ENCODE measurements at regions not wholly inside any gene's neighbourhood (a gene's known extent, or its start where the extent isn't known, plus 50 kb on each side); places are given as distances from the start of the nearest gene placed in this dataset.
"Not testable (repeated sequence)": the region's sequence is repeated elsewhere in the genome, so short reads cannot be mapped to it uniquely, and the experiment has no call there.

DNA sequence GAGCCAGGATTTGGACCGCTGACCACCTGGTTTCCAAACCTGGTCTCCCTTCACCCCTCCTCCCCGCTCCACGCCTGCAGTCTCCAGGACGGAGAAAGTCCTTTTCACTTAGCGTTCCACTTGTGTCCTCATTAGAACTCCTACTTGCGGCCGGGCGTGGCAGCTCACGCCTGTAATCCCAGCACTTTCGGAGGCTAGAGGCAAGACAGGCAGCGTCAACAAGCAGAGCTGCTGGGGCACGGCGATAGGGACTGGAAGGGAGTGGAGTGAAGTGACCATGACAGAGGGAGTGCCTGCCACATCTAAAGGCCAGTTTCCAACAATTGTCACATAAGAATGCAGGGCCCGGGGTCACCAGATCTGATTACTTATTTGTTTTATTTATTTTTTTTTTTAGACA, 132.5 kb upstream of the NCOR2 start:
- no peak for DNase-seq
- H3K9me3 Mint-ChIP-seq = no peaks in the 10 kb centered on the region
- peaks cover 11% of the 10 kb centered on the region for H3K27me3 Mint-ChIP-seq (ENCODE audit: low read depth)
- H3K4me3 Mint-ChIP-seq = no peak overlapping the region
- ATAC-seq (replicated peaks in 1 of 2) = no peak
- H3K27ac Mint-ChIP-seq = no peak overlapping the region
- H3K36me3 Mint-ChIP-seq (ENCODE audit: insufficient read depth in 2 of 2) = no peaks in the 10 kb centered on the region
- H3K4me1 Mint-ChIP-seq (ENCODE audit: low read depth) = no peaks in the 10 kb centered on the region

DNA sequence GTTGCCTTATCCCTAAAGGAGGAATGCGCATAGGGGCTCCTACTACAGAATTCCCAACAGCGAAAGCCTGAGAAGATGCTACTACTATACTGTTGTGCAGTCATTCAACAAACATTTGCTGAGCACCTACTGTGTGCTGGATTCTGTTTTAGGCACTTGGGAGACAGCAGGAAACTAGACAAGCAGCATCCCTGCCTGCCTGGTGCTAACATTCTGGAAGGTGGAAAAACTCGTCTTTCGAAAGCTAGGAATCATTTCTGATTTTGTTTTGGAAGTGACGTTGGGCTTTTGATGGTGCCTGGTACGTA, 131.5 kb upstream of the NCOR2 start:
- no peak for DNase-seq
- ATAC-seq (replicated peaks in 1 of 2) = no peak
- Mint-ChIP-seq H3K4me3 (no peak overlapping the region), H3K36me3 (ENCODE audit: insufficient read depth in 2 of 2) (no peaks in the 10 kb centered on the region), H3K9me3 (no peaks in the 10 kb centered on the region), H3K27me3 (ENCODE audit: low read depth) (peaks cover 11% of the 10 kb centered on the region), H3K27ac (no peak overlapping the region), H3K4me1 (ENCODE audit: low read depth) (peaks cover 8% of the 10 kb centered on the region)

DNA sequence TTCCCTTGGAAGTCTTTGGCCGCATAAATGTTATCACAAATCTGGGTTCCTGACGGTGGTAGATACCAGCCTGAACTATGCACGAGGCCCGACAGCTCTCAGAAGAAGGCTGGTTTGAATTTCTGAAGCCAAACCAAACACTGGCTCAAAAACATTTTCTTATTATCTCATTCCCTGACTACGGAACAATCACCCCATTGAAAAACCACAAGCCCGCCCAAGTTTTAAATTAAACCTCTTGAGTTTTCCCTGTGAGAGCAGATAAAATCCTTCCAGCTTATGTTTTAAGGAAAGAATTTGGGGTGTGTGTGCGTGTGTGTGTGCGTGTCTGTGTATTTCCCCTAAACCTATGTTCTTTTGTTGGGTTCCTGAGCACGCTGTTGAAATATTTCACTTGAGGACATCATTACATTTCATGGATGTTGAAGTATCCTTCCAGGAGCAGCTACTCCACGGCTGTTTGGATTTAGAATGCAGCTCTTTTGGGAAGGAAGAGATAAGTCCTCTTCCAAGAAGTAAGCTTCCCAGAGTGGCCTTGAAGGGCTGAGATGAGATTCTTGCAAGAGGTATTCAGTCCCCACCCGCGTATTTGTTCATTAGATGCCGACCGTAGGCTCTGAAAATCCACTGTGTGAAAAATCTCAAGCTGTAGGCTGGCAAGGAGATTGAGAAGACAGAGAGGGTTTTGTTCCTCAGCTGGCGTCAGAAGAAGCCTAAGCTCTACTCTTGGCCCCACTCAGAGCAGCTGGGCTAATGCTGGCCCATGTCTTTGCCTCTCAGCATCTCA, 131.0 kb upstream of the NCOR2 start:
- no peak for DNase-seq
- Mint-ChIP-seq H3K4me3 (no peak overlapping the region), H3K27me3 (ENCODE audit: low read depth) (peaks cover 11% of the 10 kb centered on the region), H3K36me3 (ENCODE audit: insufficient read depth in 2 of 2) (no peaks in the 10 kb centered on the region), H3K4me1 (ENCODE audit: low read depth) (peaks cover 9% of the 10 kb centered on the region), H3K27ac (no peak overlapping the region), H3K9me3 (no peaks in the 10 kb centered on the region)
- ATAC-seq (replicated peaks in 1 of 2) = no peak

DNA sequence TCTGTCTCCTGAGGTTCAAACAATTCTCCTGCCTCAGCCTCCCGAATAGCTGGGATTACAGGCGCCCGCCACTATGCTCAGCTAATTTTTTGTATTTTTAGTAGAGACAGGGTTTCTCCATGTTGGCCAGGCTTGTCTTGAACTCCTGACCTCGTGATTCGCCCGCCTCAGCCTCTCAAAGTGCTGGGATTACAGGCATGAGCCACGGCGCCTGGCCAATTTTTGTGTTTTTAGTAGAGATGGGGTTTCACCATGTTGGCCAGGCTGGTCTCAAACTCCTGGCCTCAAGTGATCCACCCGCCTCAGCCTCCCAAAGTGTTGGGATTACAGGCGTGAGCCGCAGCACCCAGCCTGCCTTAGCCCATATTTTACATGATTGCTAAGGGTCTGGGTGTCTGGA, 130.3 kb upstream of the NCOR2 start:
- H3K9me3 Mint-ChIP-seq; H3K4me3 Mint-ChIP-seq; DNase-seq; H3K27ac Mint-ChIP-seq; H3K4me1 Mint-ChIP-seq (ENCODE audit: low read depth); ATAC-seq (replicated peaks in 1 of 2); H3K36me3 Mint-ChIP-seq (ENCODE audit: insufficient read depth in 2 of 2): not testable (repeated sequence)
- peaks cover 11% of the 10 kb centered on the region for H3K27me3 Mint-ChIP-seq (ENCODE audit: low read depth)

GRCh38 chr12:124696693-124697476, 129.5 kb upstream of the NCOR2 start:
- H3K27me3 Mint-ChIP-seq (ENCODE audit: low read depth) = peaks cover 11% of the 10 kb centered on the region
- peaks cover 9% of the 10 kb centered on the region for H3K4me1 Mint-ChIP-seq (ENCODE audit: low read depth)
- H3K36me3 Mint-ChIP-seq (ENCODE audit: insufficient read depth in 2 of 2) = peaks cover 3% of the 10 kb centered on the region in 2 donors
- H3K27ac Mint-ChIP-seq = no peak overlapping the region
- DNase-seq (no peak), ATAC-seq (replicated peaks in 1 of 2) (no peak)
- H3K9me3 Mint-ChIP-seq = peaks cover 2 to 6% of the 10 kb centered on the region in 2 donors
- no peak overlapping the region for H3K4me3 Mint-ChIP-seq

- ATAC-seq (replicated peaks in 1 of 2) (no peak), DNase-seq (no peak)
- Mint-ChIP-seq H3K9me3 (peaks cover 3 to 10% of the 10 kb centered on the region in 2 donors), H3K4me3 (no peak overlapping the region), H3K36me3 (ENCODE audit: insufficient read depth in 2 of 2) (peaks cover 3% of the 10 kb centered on the region in 2 donors), H3K27ac (no peak overlapping the region), H3K4me1 (ENCODE audit: low read depth) (peaks cover 9% of the 10 kb centered on the region), H3K27me3 (ENCODE audit: low read depth) (peaks cover 11% of the 10 kb centered on the region)
Observed at GRCh38 chr12:124695861-124696260, 128.4 kb upstream of the NCOR2 start.

DNA sequence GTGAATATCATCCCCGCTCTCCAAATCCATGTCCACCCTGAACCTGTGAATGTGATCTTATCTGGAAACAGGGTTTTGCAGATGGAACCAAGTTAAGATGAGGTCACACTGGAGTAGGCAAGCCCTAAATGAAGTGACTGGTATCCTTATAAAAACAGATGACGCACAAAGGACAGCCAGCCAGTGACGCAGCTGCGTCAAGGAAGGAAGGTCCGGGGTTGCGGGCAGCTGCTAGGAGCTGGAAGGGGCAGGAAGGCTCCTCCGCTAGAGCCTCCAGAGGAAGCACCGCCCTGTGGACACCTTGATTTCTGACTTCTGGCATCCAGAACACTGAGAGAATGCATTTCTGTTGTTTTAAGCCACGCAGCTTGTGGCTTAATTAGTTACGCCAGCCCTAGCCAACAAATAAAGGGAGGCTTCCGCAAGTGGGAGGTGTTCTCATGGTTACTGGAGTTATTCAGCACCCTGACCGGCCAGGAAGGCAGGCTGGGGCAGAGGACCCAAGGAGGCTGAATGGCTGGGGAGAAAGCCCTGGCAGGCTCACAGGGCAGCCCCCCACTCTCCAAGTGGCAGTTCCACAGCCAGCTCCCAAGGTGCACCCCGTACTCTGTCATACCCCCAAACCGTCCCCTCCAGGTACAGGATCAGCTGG, 127.6 kb upstream of the NCOR2 start:
- Mint-ChIP-seq H3K9me3 (peaks cover 3 to 10% of the 10 kb centered on the region in 2 donors), H3K4me1 (ENCODE audit: low read depth) (peaks cover 9% of the 10 kb centered on the region), H3K36me3 (ENCODE audit: insufficient read depth in 2 of 2) (peaks cover 3% of the 10 kb centered on the region in 2 donors), H3K4me3 (peak overlapping the region in 1 of 2 donors; percentile 64), H3K27ac (no peak overlapping the region), H3K27me3 (ENCODE audit: low read depth) (peaks cover 11% of the 10 kb centered on the region)
- DNase-seq (peak in 1 of 2 donors; percentile 26), ATAC-seq (replicated peaks in 1 of 2) (peak in 1 of 2 donors; percentile 72)

- H3K36me3 Mint-ChIP-seq (ENCODE audit: insufficient read depth in 2 of 2) = peaks cover 3% of the 10 kb centered on the region in 2 donors
- H3K27me3 Mint-ChIP-seq (ENCODE audit: low read depth) = peaks cover 11% of the 10 kb centered on the region
- ATAC-seq (replicated peaks in 1 of 2) (peak; percentile 59 to 87), DNase-seq (peak; percentile 10 to 39)
- peak overlapping the region in 1 of 2 donors; percentile 64 for H3K4me3 Mint-ChIP-seq
- H3K27ac Mint-ChIP-seq = peak overlapping the region; percentile 15
- H3K9me3 Mint-ChIP-seq = peaks cover 3 to 10% of the 10 kb centered on the region in 2 donors
- H3K4me1 Mint-ChIP-seq (ENCODE audit: low read depth) = peaks cover 9% of the 10 kb centered on the region
Observed at GRCh38 chr12:124694250-124694649, 126.8 kb upstream of the NCOR2 start.

DNA sequence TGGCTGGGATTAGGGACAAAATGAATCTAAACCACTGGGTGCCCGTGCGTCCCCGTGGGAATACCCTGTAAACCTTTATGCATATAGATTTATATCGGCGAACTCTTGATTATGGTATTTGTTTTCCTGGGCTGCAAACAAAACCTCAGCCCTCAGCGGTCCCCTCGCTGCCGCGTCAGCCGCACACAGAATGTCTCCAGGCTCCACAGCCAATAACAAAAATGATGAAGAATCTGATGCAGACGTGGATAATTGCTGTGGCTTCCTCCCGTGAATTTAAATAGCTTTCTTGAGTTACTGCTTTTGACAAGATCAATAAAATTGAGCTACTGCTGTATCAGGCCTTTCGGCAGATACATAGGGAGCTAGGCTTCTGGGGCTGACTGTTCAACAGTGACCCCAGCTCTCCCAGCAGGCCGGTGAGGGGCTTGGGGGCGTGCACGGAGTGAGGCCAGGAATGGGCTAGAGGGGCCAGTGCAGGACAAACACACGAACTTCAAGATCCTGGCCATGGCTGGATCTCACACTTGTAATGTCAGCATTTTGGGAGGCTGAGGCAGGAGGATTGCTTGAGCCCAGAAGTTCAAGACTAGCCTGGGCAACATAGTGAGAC, 125.8 kb upstream of the NCOR2 start:
- ATAC-seq (replicated peaks in 1 of 2) (no peak), DNase-seq (no peak)
- Mint-ChIP-seq H3K9me3 (peaks cover 3 to 10% of the 10 kb centered on the region in 2 donors), H3K27ac (no peak overlapping the region), H3K27me3 (ENCODE audit: low read depth) (peaks cover 18% of the 10 kb centered on the region), H3K4me1 (ENCODE audit: low read depth) (peaks cover 14% of the 10 kb centered on the region), H3K4me3 (no peak overlapping the region), H3K36me3 (ENCODE audit: insufficient read depth in 2 of 2) (peaks cover 3% of the 10 kb centered on the region in 2 donors)

DNA sequence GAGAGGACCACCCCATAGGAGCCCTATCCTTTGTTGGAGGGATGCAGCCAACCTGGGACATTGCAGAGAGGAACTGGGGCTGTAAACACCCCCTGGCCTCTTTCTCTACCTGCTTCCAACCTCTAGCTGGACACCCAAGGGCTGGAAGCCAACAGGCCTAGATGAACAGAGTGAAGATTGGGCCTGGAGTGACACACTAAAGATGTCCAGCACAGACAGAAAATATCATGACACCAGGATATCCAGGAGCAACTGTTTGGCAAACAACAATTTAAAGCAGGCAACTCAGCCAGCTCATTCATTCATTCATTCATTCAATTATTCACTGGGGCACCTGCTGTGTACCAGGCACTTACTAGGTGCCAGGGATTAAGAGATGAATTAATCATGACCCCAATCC, 125.0 kb upstream of the NCOR2 start:
- Mint-ChIP-seq H3K4me1 (ENCODE audit: low read depth) (peaks cover 21% of the 10 kb centered on the region), H3K9me3 (peaks cover 3 to 10% of the 10 kb centered on the region in 2 donors), H3K27ac (no peak overlapping the region), H3K36me3 (ENCODE audit: insufficient read depth in 2 of 2) (peaks cover 3% of the 10 kb centered on the region in 2 donors), H3K4me3 (no peak overlapping the region), H3K27me3 (ENCODE audit: low read depth) (peaks cover 21% of the 10 kb centered on the region)
- no peak for ATAC-seq (replicated peaks in 1 of 2)
- DNase-seq = no peak

- DNase-seq (no peak), ATAC-seq (replicated peaks in 1 of 2) (no peak)
- H3K27ac Mint-ChIP-seq = no peak overlapping the region
- H3K4me1 Mint-ChIP-seq (ENCODE audit: low read depth) = peaks cover 27% of the 10 kb centered on the region
- peaks cover 3 to 5% of the 10 kb centered on the region in 2 donors for H3K36me3 Mint-ChIP-seq (ENCODE audit: insufficient read depth in 2 of 2)
- H3K4me3 Mint-ChIP-seq = no peak overlapping the region
- H3K9me3 Mint-ChIP-seq = peaks cover 3 to 10% of the 10 kb centered on the region in 2 donors
- H3K27me3 Mint-ChIP-seq (ENCODE audit: low read depth) = peaks cover 23% of the 10 kb centered on the region
Observed at GRCh38 chr12:124691429-124691828, 124.0 kb upstream of the NCOR2 start.

DNA sequence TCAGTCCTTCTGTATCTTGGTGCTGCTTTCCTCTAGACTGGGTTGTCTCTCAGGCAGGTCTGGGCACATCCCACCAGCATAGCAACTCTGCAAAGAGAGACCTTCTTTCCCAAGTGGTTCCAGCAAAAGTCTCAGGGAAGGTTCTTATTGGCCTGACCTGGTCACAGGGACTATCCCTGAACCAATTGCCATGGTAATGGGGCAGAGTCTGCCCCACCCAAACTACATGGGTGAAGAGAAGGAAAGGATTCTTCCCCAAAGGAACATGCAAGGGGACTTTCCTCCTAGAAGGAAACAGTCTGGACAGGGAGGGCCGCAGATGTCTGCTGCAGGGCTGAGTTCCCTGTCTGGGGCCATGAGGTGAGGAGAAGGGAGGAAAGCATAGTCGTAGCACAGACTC, 122.2 kb upstream of the NCOR2 start:
- ATAC-seq (replicated peaks in 1 of 2) (no peak), DNase-seq (no peak)
- Mint-ChIP-seq H3K4me3 (no peak overlapping the region), H3K4me1 (ENCODE audit: low read depth) (peaks cover 41% of the 10 kb centered on the region), H3K36me3 (ENCODE audit: insufficient read depth in 2 of 2) (peaks cover 3 to 5% of the 10 kb centered on the region in 2 donors), H3K27me3 (ENCODE audit: low read depth) (peaks cover 29% of the 10 kb centered on the region), H3K9me3 (peaks cover 3 to 10% of the 10 kb centered on the region in 2 donors), H3K27ac (no peak overlapping the region)

Measured in activated T-cell treated with anti-CD3 and anti-CD28 coated beads, Interleukin-2, amount 50 U/mL, for 72 hours (primary cell).